Duodenal mucosa (tissue), 2 donors: ENCODE measurements at regions not wholly inside any gene's neighbourhood (a gene's known extent, or its start where the extent isn't known, plus 50 kb on each side); places are given as distances from the start of the nearest gene placed in this dataset.
"Not testable (repeated sequence)": the region's sequence is repeated elsewhere in the genome, so short reads cannot be mapped to it uniquely, and the experiment has no call there.

Experiments
- H3K27ac ChIP-seq: one replicate; pipeline ENCODE4 v1.7.0; 2013; ENCODE audit warnings: low read depth, low read length
- H3K27me3 ChIP-seq, 2 donors: one replicate each; pipeline ENCODE4 v1.7.0; 2013; ENCODE audit warnings: low read length in 2 of 2, control low read depth in 1 of 2; ENCODE audit not compliant: insufficient read depth in 2 of 2, control insufficient read depth in 1 of 2
- H3K36me3 ChIP-seq, 2 donors: one replicate each; pipeline ENCODE4 v1.7.0; 2013; ENCODE audit warnings: low read length in 2 of 2, control low read depth in 1 of 2; ENCODE audit not compliant: insufficient read depth in 2 of 2, control insufficient read depth in 1 of 2
- H3K4me1 ChIP-seq, 2 donors: one replicate each; pipeline ENCODE4 v1.7.0; 2013; ENCODE audit warnings: low read length in 2 of 2, control low read depth in 1 of 2; ENCODE audit not compliant: insufficient read depth in 2 of 2, control insufficient read depth in 1 of 2
- H3K4me3 ChIP-seq, 2 donors: one replicate each; pipeline ENCODE4 v1.7.0; 2013; ENCODE audit warnings: low read length in 2 of 2, low read depth in 1 of 2
- H3K9ac ChIP-seq, 2 donors: one replicate each; pipeline ENCODE4 v1.7.0; 2013; ENCODE audit warnings: low read length in 2 of 2, low read depth in 1 of 2
- H3K9me3 ChIP-seq, 2 donors: one replicate each; pipeline ENCODE4 v1.7.0; 2013; ENCODE audit warnings: low read length in 2 of 2, control low read depth in 1 of 2; ENCODE audit not compliant: control insufficient read depth in 1 of 2

DNA sequence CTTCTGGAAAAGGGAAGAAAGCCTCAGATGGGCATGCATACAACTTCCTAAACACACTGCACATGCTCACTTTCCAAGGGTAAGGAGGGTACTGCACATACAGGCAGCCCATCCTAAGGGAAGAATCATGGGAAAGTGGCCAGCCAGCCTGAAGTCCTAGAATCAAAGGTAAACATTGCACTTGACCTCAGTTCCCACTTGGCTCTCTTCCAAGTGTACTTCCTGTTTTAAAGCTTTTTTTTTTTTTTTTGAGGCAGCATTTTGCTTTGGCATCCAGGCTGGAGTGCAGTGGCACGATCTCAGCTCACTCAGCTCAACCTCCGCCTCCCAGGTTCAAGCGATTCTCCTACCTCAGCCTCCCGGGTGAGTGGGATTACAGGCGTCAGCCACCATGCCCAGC is 225.3 kb upstream of the EPHA7 start:
- peaks cover 0 to 4% of the 10 kb centered on the region in 2 donors for H3K9me3 ChIP-seq
- H3K4me1 ChIP-seq = no peaks in the 10 kb centered on the region
- H3K27me3 ChIP-seq = no peaks in the 10 kb centered on the region
- H3K27ac ChIP-seq = no peak overlapping the region
- no peak overlapping the region for H3K9ac ChIP-seq
- no peaks in the 10 kb centered on the region for H3K36me3 ChIP-seq
- no peak overlapping the region for H3K4me3 ChIP-seq

DNA sequence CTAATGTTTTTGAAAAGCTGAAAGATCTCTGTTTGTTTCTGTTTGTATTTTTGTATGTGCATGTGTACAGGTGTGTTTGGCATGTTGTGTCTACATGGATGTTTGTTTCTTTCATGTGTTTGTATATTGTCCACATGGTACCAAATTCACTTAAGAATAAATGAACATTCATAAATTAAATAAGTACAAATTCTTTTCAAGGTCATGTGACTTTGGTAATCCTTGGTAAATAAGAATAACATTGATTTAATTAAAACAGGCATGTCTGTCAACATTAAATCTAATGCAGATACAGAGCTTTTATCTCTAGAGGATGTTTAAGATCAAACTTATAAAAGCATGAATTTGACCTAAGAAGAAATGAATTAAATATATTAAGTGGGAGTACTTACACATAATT is 219.8 kb upstream of the EPHA7 start:
- Histone ChIP-seq H3K27ac (no peak overlapping the region), H3K9me3 (peaks cover 0 to 4% of the 10 kb centered on the region in 2 donors), H3K36me3 (no peaks in the 10 kb centered on the region), H3K4me3 (no peak overlapping the region), H3K27me3 (no peaks in the 10 kb centered on the region), H3K9ac (no peak overlapping the region), H3K4me1 (no peaks in the 10 kb centered on the region)

DNA sequence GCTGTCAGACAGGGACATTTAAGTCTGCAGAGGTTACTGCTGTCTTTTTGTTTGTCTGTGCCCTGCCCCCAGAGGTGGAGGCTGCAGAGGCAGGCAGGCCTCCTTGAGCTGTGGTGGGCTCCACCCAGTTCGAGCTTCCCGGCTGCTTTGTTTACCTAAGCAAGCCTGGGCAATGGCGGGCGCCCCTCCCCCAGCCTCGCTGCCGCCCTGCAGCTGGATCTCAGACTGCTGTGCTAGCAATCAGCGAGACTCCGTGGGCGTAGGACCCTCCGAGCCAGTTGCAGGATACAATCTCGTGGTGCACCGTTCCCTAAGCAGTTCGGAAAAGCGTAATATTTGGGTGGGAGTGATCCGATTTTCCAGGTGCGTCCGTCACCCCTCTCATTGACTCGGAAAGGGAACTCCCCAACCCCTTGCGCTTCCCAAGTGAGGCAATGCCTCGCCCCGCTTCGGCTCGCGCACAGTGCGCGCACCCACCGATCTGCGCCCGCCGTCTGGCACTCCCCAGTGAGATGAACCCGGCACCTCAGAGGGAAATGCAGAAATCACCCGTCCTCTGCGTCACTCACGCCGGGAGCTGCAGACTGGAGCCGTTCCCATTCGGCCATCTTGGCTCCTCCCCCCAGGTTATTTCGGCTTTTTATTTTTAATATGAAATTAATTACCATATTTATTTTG is 217.8 kb upstream of the EPHA7 start:
- not testable (repeated sequence) for H3K4me1 ChIP-seq, H3K27me3 ChIP-seq, H3K27ac ChIP-seq, H3K9ac ChIP-seq, H3K4me3 ChIP-seq, H3K9me3 ChIP-seq, H3K36me3 ChIP-seq

DNA sequence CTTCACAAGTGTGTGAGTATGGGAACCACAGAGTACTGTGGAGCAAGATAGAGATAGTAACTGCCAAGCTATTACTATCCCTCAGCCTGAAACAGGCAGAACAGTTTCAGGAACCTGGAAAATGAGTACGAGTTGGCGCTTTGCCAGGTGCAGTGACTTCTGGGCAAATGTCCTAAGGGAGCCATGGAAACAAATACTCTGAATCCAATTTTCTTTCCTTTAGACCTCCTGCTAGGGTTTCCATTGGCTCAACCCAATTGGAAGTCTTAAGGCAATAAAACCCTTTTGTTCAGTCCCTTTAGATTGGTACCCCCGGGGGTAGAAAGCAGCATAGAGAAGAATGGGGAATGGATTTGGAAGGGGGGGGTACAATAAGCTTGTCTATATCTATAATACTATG is 205.0 kb upstream of the EPHA7 start:
- Histone ChIP-seq H3K27ac (no peak overlapping the region), H3K9me3 (no peaks in the 10 kb centered on the region), H3K4me1 (no peaks in the 10 kb centered on the region), H3K4me3 (no peak overlapping the region), H3K27me3 (no peaks in the 10 kb centered on the region), H3K36me3 (no peaks in the 10 kb centered on the region), H3K9ac (no peak overlapping the region)

DNA sequence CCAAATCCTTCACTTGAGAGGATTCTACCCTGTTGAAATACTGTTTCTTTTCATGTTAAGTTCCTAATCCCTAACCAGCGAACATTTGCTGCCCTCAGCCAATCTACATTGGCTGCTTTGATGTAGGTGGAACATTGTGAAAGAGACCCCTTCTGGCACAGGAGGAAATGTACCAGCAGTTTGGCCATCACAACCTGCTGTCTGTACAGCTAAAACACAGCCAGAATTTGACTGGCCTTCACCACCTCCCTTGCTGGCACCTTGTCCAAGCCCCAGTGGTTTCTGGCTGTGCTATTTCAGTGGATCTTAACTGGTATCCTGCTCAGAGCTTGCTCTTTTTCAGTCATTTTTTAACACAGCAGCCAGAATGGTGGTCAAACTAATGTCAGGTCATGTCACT is 202.1 kb upstream of the EPHA7 start:
- H3K9me3 ChIP-seq = no peaks in the 10 kb centered on the region
- no peaks in the 10 kb centered on the region for H3K36me3 ChIP-seq
- H3K9ac ChIP-seq = no peak overlapping the region
- no peak overlapping the region for H3K27ac ChIP-seq
- H3K4me3 ChIP-seq = no peak overlapping the region
- H3K4me1 ChIP-seq = no peaks in the 10 kb centered on the region
- H3K27me3 ChIP-seq = no peaks in the 10 kb centered on the region

DNA sequence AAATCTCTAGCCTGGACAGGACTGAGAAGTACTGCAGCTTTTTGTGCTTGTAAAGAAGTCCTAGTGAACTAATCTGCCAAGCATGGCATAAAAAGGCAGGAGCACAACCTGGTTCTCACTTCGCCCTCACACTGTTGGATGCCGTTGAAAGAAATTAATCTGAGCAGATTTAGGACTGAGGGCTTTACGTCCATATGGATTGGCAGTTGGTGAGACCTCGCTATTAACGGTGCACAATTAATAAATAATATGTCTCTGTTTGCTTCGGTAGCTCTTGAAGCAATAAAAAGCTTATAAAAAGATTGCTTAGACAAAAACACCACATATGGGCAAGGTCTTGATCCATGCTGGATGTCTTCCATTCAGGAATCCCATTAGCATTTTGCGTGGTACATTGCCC is 185.6 kb upstream of the EPHA7 start:
- H3K27me3 ChIP-seq = no peaks in the 10 kb centered on the region
- H3K9ac ChIP-seq = no peak overlapping the region
- no peak overlapping the region for H3K4me3 ChIP-seq
- no peaks in the 10 kb centered on the region for H3K36me3 ChIP-seq
- H3K9me3 ChIP-seq = no peaks in the 10 kb centered on the region
- no peak overlapping the region for H3K27ac ChIP-seq
- H3K4me1 ChIP-seq = no peaks in the 10 kb centered on the region

DNA sequence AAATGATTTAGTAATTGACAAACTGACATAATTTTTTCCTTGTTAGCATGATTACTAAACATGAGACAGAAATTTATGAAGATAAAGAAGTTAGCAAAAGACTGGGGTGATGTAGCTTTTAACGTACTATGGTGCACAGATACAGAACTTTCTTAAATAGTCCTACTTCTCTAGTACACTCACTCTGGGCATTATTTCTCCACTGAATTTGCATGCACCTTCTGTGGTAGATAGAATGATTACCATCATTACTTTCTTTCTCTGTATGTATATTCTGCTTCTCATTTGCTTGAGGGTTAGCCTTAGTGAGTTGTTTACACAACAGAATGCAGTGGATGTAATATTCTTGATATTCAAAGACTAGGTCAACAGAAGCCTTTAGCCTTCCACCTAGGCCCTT is 173.1 kb upstream of the EPHA7 start:
- Histone ChIP-seq H3K27ac (no peak overlapping the region), H3K9ac (no peak overlapping the region), H3K4me3 (no peak overlapping the region), H3K36me3 (no peaks in the 10 kb centered on the region), H3K9me3 (no peaks in the 10 kb centered on the region), H3K4me1 (no peaks in the 10 kb centered on the region), H3K27me3 (no peaks in the 10 kb centered on the region)

DNA sequence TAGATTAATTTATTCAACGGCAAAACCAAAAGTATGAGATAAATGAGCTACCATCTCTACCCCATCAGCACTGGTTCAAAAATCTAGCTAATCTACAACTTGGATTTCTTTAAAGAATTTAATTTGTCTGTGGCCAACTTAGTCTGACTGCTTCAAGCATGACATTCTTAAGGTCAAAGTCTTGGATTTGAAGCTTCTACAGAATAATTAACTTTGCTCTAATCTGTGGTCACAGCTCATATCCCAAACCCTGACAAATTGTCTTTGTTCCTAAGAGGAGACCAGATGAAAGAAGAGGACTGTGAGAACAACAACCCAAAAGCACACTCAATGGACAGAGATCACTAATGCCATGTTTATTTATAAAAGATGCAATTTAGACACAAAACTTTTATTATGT is 166.9 kb upstream of the EPHA7 start:
- no peaks in the 10 kb centered on the region for H3K4me1 ChIP-seq
- no peak overlapping the region for H3K27ac ChIP-seq
- no peaks in the 10 kb centered on the region for H3K9me3 ChIP-seq
- H3K27me3 ChIP-seq = no peaks in the 10 kb centered on the region
- H3K36me3 ChIP-seq = no peaks in the 10 kb centered on the region
- no peak overlapping the region for H3K4me3 ChIP-seq
- no peak overlapping the region for H3K9ac ChIP-seq

DNA sequence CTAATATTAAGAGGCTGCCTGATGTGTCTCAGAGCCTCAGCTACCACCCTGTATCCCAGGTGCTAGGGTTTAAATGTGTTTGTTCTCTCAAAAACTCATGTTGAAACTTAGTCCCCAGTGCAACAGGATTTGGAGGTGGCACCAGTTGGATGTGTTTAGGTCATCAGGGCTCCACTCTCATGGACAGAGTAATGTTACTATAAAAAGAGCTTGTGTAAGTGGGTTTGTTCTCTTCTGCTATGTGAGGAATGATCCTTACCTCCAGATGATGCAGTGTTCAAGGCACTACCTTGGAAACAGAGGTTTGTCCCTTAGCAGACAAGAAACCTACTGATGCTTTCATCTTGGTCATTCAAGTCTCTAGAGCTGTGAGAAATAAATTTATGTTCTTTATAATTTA is 164.9 kb upstream of the EPHA7 start:
- Histone ChIP-seq H3K9ac (no peak overlapping the region), H3K4me1 (no peaks in the 10 kb centered on the region), H3K27ac (no peak overlapping the region), H3K27me3 (no peaks in the 10 kb centered on the region), H3K9me3 (no peaks in the 10 kb centered on the region), H3K36me3 (no peaks in the 10 kb centered on the region), H3K4me3 (no peak overlapping the region)

DNA sequence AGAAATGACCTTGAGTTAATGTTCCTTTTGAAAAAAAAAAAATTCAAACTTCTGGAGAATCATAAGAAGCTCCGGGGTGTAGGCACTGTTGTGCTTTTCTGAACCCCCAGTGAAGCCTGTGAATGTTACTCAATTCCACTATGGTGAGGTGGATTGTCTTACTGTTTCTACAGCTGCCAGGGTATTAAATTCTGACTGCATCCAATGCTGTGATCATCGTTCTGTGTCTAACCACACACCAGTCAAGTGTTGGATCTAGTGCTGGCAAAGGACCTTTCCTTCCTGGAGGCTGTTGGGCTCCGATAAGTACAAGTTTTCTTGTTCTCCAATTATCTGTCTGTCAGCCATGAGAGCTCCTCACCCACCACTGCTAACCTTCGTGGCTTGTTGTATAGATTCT is 162.0 kb upstream of the EPHA7 start:
- H3K9me3 ChIP-seq = no peaks in the 10 kb centered on the region
- H3K36me3 ChIP-seq = no peaks in the 10 kb centered on the region
- H3K4me1 ChIP-seq = no peaks in the 10 kb centered on the region
- no peak overlapping the region for H3K27ac ChIP-seq
- no peaks in the 10 kb centered on the region for H3K27me3 ChIP-seq
- H3K9ac ChIP-seq = no peak overlapping the region
- no peak overlapping the region for H3K4me3 ChIP-seq

DNA sequence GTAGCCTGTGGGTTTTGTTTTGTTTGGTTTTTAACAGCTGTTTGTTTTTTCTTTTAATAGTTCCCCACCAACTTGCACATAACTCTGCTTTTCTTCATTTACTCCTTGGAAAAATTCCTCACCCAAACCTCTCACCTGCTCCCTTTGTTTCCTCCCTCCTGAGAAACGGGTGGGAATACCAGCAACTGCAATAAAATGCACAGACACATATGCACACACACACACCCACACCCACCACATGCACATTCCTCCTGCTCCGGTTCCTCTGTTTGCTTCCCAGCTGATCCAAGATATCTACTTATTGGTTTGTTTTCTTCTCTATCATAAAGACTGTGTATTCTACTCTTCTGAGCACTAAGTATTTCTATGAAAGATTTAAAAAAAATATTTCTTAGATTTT is 161.1 kb upstream of the EPHA7 start:
- no peak overlapping the region for H3K9ac ChIP-seq
- H3K4me1 ChIP-seq = no peaks in the 10 kb centered on the region
- H3K27ac ChIP-seq = no peak overlapping the region
- H3K9me3 ChIP-seq = no peaks in the 10 kb centered on the region
- H3K4me3 ChIP-seq = no peak overlapping the region
- H3K27me3 ChIP-seq = no peaks in the 10 kb centered on the region
- H3K36me3 ChIP-seq = no peaks in the 10 kb centered on the region
